ENCODE measurements at regions not wholly inside any gene's neighbourhood (a gene's known extent, or its start where the extent isn't known, plus 50 kb on each side); places are given as distances from the start of the nearest gene placed in this dataset.

DNA sequence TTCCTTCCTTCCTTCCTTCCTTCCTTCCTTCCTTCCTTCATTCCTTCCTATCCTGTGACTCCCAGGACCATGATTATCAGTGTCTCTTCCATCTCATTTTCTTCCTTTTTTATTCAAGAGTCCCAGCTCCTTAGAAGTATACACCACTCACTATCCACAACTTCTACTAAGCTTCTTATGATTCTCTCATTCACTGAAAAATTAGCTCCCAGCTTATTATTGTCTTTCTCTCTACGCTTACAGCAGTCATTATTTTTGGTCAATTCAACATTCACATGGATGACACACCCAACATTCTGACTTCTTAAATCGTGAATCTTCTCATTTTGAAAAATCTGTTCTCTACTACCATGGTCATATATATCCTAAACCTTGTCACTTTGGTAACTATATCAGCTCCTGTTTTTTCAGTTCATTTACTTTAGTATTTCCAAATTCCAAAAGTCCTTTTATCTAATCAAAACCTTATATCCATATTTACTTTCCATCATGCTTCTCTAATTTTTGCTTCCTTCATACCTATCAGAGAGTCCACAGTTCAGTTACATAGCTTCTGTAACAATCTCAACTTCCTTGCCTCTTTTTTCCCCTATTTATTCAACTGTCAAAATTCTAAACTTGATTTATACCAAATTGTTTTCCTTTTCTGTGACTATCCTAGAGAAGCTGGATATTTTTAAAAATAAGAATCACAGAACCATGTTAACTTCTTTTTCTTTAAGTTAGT, 677.5 kb downstream of the RAPGEF2 start:
- TF ChIP-seq CTCF (IDR thresholded peaks at IDR 0.05) (no peak), POLR2A (IDR thresholded peaks at IDR 0.05) (no peak)
